ENCODE measurements at regions not wholly inside any gene's neighbourhood (a gene's known extent, or its start where the extent isn't known, plus 50 kb on each side); places are given as distances from the start of the nearest gene placed in this dataset.

DNA sequence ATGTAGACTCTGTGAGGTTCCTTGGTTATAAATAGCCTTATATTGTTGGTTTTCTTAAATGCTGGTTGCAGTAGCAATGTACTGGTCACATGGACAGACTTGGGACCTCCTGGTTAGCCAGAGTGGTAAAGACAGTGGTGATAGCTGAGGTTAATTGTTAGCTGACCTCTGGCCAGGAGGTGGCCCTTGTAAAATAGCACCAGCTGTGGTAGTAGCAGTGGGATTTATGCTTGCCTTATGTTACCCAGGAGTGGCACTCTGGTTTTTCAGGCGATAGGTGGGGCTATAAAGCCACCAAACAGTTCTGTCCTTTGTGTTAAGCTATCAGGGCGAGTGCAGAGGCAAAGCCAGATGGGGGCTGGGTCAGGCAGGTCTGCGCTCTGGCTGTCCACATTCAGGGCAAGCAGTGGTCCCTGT lies 94.8 kb upstream of the SRD5A2 start:
- no peak for TF ChIP-seq POLR2A (IDR thresholded peaks at IDR 0.05)
- TF ChIP-seq, protein P1, sequence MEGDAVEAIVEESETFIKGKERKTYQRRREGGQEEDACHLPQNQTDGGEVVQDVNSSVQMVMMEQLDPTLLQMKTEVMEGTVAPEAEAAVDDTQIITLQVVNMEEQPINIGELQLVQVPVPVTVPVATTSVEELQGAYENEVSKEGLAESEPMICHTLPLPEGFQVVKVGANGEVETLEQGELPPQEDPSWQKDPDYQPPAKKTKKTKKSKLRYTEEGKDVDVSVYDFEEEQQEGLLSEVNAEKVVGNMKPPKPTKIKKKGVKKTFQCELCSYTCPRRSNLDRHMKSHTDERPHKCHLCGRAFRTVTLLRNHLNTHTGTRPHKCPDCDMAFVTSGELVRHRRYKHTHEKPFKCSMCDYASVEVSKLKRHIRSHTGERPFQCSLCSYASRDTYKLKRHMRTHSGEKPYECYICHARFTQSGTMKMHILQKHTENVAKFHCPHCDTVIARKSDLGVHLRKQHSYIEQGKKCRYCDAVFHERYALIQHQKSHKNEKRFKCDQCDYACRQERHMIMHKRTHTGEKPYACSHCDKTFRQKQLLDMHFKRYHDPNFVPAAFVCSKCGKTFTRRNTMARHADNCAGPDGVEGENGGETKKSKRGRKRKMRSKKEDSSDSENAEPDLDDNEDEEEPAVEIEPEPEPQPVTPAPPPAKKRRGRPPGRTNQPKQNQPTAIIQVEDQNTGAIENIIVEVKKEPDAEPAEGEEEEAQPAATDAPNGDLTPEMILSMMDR (IDR thresholded peaks at IDR 0.05), result no peak
- no peak for TF ChIP-seq POLR2AphosphoS5 (IDR thresholded peaks at IDR 0.05)
- TF ChIP-seq EP300 (IDR thresholded peaks at IDR 0.05), result no peak
